Ramos (cell line): ENCODE measurements at regions not wholly inside any gene's neighbourhood (a gene's known extent, or its start where the extent isn't known, plus 50 kb on each side); places are given as distances from the start of the nearest gene placed in this dataset.
"Not testable (repeated sequence)": the region's sequence is repeated elsewhere in the genome, so short reads cannot be mapped to it uniquely, and the experiment has no call there.

Experiments used
- in situ Hi-C: fragments of 300-500 bp; cut with MboI; formaldehyde crosslinking; loops from one replicate; pipeline ENCODE4 v1.14.3; 2022; ENCODE audit warnings: low sequenced_read_pairs; ENCODE audit not compliant: unreplicated experiment

DNA sequence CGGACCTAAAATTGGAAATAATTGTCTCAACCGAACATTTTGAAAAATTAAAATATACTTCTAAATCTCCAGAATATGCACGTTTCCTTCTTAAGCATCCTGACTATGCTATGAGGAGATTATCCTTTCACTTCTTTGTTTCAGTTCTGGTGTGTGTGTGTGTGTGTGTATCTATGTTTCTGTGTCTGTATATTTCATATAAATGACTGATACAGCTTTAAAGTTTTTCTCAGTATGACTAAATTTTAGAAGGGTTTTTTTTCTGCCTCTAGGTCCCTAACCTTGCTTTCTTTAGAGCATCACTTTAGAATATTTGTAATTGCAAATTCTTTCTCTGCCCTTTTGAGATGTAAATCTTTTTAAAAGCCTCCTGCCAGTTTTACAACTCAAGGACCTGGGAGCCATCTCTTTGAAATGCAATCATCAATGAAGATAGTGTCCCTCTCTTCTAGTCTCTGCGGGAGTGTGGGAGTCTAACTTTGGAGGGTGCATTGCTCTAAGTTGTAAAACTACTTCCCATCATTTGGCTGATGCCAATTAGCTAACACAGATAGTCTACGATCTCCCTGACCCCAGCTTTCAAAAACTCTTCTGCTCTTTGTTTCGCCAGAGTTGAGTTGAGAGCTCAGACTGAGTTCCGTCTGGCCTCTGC is 782.0 kb upstream of the ZWINT start:
- in situ Hi-C loops = no loop called here

DNA sequence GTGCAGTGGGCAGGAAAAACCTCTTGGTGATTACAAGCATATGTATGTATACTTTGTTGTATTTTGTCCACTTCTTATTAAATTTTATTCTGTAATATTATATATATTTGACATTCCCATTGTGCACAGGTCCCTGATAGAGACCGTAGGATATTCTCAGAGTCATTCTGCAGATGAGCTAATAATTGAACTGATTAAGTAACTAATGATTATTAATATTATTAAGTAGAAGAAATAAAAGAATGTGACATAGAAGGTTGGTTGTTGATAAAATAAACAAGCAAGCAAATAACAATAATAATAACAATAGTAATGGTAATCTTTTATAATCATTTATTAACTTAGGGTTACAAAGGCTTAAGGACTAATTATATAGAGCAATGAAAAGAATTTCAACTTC is 780.6 kb upstream of the ZWINT start:
- in situ Hi-C loops = no loop called here

DNA sequence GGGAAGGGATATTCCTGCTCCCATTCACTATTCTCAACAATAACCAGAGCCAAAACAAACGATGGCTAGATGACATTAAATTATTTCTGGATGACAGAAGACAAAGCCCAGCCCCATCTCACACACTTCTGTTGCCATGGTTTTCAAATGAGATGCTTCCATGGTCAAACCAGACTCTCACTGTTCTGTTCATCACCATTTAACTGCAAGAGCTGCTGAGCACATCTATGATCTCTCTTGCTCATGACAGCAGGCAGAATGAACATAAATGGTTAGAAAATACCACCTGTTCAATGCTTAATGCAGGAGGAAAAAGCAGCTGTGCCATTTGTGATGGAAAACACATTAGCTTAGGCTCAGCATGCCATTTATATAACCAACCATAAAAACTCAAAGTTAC is 758.6 kb upstream of the ZWINT start:
- in situ Hi-C loops = no loop called here

DNA sequence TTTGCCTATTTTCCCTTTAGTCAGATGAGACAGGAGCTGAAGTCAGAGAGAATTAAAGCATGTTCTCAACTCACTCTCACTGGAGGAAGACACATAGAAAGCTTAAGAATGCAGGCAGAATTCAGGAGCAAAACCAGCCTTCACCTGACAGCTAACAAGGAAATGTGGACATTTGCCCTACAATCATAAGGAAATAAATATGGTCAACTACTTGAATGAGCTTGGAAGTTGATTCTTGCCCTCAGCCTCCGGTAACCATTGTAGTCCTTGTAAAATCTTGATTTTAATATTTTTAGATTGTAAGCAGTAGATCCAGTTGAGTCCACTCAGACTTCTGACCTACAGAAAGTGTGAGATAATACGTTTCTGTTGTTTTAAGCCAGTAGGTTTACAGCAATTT is 752.5 kb upstream of the ZWINT start:
- in situ Hi-C loops = no loop called here

DNA sequence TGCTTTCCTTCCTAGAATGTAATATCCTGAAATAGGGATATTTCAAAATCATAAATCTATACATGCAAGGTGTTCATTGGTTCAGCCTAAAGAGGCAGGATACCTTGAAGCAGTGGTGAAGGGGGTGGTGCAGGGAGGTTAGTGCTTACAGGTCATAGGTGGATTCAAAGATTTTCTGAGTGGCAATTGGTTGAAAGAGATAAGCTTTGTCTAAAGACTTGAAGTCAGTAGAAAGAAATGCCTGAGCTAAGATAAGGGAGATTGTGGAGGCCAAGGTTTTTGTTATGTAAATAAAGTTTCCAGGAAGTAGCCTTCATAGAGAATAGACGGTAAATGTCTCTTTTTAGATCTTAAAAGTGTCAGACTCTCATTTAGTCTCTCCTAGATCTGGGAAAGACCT is 741.2 kb upstream of the ZWINT start:
- in situ Hi-C loops = no loop called here

DNA sequence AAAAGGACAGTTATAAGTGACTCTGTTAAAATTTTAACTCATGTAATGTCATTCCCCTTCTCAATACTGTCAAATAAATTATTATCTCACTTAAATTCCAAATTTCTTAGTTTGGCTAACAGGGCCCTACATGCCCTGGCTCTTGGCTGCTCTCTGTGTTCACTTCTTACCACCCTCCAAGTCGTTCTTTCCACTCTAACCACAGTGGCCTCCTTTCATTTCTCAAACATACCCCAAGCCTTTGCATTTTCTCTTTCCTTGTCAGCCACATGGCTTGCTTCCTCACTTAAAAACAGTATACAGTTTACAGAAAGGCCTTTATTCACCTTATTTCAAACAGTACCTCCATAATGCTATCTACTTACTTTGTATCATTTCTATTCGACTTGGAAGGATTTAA is 737.1 kb upstream of the ZWINT start:
- in situ Hi-C loops = no loop called here

DNA sequence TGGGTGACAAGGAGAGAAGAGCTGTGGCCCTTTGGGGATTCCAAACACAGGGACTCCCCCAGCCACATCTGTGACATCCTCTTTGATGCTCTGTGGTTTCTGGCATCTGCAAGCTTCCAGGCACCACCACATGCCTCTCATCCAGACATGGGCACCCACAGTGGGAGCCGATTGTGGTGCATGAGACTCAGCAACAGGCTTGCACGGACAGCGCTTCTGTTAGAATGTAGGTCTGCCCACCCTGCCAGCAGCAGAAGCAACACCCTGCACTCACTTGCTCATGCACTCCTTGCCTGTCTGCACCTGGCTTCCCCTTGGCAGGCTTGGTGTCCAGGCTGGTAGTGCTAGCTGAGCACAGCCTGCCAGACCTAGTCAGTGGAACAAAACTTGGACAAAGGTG is 735.0 kb upstream of the ZWINT start:
- in situ Hi-C loops = no loop called here

DNA sequence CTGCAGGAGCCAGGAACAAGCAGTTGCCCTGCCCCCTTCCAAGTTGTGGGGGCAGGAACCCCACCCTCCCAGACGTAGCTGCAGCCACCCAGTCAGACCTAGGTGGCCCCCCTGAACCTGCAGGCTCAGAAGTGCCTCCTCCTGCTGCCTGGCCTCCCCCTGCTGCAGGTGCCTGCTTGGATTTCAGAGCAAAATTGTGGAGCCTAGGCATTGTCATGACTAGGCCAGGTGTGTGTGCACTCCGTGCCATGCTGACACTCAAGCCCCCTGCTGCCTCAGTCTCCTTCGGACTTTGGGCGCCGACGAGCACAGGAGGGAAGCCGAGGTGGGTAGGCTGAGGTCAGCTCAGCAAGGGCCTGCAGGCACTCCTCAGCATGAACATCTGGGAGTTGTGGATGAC is 733.9 kb upstream of the ZWINT start:
- in situ Hi-C loops = no loop called here

DNA sequence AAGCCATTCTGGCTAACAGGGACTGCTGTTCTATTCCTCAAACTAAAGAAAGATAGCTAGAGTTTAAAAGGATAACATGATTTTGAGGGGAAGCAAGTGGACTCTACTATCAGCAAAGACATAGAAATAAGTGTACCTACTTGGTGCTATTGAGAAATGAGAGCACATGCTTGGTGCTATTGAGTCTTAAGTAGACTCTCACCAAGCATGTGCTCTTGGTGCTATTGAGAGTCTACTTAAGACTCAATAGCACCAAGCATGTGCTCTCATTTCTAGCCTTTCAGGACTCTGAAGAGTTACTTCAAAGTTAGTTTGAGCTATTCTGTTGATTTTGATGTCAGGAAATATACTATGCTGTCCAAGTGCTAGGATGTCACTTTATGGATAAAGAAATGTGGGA is 733.0 kb upstream of the ZWINT start:
- in situ Hi-C loops = no loop called here

DNA sequence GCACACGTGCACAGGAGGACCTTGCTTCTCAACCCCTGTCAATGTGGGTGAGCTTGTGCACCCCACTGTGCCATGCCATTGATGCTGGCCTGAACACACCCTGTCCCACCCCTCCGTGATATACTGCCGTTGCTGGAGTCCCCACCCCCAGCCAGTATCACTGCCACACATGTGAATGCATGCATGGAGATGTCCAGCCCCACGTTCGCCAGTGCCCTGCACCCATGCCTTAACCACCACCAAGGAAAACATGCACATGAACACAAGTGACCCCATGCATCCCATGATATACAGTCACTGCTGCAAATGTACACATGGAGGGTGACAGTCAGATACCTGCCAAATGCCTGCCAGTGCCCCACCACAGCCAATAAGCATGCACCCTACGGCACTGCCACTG is 692.5 kb upstream of the ZWINT start:
- in situ Hi-C loops = no loop called here

DNA sequence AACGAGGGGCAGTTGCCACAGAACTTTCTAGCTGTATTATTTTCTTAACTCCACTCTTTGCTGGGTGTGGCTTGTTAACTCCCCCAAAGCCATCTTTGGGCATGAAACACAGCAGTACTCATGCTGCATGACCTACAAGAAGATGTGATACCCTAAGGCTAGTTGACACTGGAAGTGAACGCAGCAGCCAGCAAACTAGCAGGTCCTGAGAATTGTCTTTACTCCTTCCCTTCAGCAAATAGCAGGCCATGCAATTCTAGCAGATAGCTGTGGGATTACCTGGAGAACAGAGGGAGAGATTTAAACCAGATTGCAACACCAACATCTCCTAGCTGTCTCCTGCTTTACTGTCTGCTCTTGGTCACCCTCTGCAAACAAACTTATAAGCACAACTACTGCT is 688.0 kb upstream of the ZWINT start:
- in situ Hi-C loops = no loop called here

DNA sequence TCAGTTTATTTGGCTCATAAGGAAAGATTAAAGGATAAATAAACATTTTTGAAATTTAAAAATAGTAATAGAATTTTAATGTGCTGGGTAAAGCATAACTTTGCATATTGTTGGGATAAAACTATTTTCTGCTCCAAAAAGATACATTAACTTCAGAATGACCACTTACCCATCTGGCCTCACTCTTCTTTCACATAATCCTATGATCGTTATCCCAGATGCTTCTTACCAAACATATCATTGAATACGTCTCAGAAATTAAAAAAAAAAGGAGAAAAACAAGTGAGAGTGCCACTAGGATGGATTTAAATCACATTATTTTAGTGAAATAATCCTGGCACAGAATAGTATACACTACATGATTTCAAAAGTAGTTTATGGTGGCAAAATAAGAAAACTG is 677.5 kb upstream of the ZWINT start:
- in situ Hi-C loops = no loop called here

DNA sequence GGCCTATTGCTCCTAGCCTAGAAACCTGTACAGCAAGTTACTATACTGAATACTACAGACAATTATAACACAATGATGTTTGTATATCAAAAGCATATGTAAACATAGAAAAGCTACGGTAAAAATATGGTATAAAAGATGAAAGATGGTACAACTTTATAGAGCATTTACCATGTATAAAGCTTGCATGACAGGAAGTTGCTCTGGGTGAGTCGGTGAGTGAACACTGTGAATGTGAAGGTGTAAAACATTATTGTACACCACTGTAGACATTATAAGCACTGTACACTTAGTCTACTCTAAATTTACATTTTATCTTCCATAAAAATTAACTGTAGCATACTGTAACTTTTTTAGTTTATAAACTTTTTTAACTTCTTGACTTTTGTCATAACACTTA is 674.3 kb upstream of the ZWINT start:
- in situ Hi-C loops = no loop called here

DNA sequence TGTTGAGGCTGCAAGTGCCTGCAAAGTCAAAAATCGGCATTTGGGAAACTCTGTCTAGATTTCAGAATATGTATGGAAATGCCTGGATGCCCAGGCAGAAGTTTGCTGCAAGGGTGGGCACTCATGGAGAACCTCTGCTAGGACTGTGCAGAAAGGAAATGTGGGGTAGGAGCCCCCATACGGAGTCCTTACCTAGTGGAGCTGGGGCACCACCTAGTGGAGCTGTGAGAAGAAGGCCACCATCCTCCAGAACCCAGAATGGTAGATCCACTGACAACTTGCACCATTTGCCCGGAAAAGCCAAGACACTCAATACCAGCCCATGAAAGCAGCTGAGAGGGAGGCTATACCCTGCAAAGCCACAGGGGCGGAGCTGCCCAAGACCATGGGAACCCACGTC is 671.2 kb upstream of the ZWINT start:
- in situ Hi-C loops = not testable (repeated sequence)

DNA sequence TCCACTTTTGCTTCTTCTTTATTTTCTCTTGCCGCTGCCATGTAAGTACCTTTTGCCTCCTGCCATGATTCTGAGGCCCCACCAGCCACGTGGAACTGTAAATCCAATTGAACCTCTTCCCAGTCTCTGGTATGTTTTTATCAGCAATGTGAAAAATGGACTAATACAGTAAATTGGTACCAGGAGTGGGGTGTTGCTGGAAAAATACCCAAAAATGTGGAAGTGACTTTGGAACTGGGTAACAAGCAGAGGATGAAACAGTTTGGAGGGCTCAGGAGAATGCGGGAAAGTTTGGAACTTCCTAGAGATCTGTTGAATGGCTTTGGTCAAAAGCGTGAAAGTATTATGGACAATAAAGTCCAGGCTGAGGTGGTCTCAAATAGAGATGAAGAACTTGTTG is 670.3 kb upstream of the ZWINT start:
- in situ Hi-C loops = no loop called here

DNA sequence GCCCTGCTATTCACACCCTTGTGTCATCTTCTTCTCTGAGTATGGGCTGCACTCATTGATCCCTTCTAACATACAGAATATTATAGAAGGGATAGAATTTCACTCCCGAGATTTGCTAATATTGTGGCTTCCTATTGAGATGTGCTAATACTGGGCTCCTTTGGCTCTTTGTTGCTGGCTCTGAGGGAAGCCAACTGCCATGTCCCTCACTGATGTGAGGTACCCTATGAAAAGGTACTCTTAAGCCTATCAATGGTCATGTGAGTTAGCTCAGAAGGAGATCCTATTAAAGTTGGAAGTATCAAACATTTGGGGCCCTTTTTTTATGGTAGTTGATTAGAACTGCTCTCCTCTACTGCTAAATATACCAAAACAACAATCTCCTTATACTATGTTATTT is 665.2 kb upstream of the ZWINT start:
- in situ Hi-C loops = no loop called here

DNA sequence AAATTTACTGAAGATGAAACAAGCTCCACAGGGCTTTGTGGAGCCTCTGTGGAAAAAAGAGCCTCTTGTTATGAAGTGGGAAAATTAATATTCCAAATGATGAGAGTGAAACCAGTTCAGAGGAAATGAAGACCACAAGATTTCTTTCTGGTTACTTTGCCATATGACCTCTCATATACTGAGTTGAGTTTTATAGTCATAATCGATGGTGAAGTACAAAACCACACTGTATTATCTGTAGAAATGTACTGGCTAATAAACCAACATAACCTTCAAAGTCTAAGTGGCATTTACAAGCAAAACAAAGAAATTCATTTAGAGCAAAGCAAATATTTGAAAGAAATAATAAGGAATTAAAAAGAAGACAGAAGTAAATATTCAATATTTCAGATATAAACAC is 662.6 kb upstream of the ZWINT start:
- in situ Hi-C loops = no loop called here

DNA sequence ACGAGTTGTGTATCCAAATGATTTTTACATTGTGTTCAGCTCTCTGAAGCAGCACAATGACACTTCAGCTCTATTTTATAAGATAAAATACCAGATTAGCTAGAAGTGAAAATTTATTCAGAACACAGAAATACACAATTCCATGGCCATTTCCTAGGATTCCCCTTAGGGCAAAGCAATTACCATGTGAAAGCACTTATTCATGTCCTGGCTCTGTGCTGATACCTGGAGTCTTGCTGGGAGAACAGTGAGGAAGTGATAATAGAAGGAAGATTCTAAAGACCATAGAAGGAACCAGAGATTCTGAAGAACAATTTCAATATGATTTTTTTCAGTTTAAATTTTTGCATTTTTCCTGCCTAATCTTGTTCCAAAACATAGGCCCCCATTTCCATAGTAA is 657.4 kb upstream of the ZWINT start:
- in situ Hi-C loops = no loop called here

DNA sequence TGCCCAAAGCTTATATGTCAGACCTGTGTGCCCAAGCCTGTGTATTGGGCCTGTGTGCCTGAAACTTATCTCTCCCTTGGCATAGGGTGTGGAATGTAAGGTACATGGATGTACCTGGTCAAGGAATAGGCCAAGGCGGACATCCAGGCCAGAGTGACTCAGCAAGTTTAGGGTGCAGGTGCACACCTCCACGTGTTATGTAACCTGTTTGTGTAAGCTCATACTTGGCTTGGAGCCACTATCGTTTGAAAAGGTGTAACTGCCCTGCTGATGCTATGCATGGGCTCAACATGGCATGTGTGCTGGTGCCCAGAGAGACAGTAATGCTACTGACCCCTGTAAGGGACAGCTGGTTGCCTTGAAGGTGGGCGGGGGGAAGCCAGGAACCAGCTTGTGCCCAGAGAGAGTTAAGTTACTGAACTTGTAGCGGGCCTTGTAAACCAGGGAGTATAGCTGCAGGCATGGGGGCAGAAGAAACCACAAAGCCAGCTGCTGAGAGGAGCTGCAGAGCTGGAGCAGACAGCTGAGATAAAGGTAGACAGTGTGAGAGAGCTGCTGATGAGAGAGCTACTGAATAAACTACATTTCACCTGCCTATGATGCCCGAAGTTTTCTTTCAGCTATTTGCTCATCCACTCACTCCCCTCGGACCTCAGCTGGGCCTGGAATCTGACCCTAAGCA is 656.4 kb upstream of the ZWINT start:
- in situ Hi-C loops = no loop called here

DNA sequence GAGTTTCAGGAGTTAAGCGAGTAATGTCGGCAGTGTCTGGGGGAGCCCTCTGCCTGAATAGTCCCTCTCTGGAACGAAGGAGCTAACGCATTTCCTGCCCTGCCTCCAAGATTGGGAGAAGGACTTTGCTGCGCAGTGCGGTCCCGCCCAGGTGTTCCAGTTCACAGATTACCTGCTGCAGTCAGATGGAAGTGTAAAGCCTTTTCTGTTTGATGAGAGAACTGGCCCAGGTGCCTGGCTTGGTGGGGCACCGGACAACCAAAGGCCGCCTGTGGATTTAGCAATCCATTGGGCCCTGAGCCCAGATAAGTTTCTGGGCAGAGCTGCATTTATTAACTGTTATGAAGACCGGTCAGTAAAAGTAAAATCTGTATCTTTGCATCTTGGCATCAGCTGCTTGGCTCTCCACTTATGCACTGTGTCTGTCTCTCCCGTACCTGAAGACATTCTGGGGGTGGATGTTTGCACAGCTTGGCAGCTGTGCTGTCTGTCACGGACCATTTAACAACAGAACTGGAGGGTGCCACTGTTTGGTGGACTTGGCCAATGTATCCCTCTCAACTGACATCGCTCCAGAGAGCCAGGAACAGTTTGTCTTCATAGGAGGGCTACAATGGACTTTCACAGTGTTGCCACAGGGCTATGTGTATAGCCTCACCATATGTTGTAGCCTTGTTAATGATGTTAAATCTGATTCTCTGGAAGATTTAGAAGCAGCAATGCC is 654.7 kb upstream of the ZWINT start:
- in situ Hi-C loops = no loop called here

DNA sequence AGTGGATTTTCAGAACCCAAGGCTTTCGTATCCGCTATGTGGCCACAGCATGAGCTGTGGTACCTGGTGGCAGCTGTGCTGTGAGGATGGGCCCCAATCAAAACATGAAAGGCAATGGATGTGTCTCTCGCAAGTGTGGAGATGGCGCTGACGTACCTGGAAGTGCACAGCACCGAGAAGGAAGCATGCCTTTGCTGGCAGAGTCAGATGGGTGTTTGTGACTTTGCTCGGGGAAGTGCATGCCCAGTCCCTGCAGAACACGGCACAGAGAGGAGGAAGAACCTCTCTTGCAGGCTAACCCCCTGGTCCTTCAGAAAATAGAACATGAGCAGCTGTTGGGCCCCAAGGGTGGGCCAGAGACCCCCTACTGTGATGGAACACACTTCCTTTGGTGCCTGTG is 654.1 kb upstream of the ZWINT start:
- in situ Hi-C loops = no loop called here

DNA sequence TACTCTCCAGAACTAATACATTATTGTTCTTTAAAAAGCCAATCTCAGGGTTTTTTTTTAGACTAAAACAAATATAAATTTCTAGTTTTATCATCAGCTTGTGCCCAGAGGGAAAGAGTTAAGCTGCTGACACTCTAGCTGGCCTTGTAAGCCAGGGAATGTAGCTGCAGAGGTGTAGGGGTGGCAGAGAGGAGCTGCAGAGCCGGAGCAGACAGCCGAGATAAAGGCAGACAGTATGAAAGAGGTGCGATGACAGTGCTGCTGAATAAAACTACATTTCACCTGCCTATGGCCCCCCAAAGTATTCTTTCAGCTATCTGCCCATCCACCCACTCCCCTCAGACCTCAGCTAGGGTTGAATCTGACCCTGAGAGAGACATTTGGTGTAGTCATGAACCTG is 653.7 kb upstream of the ZWINT start:
- in situ Hi-C loops = no loop called here
